ENCODE measurements at regions not wholly inside any gene's neighbourhood (a gene's known extent, or its start where the extent isn't known, plus 50 kb on each side); places are given as distances from the start of the nearest gene placed in this dataset.

- TF ChIP-seq REST (IDR thresholded peaks at IDR 0.05; ENCODE audit: unreplicated experiment) (no peak), POLR2AphosphoS5 (IDR thresholded peaks at IDR 0.05; ENCODE audit: low read depth) (no peak), STAT1 (IDR thresholded peaks at IDR 0.05; ENCODE audit: unreplicated experiment) (no peak), NANOG (IDR thresholded peaks at IDR 0.05; ENCODE audit: borderline replicate concordance) (no peak), ZNF114 (CRISPR knock-in tag; IDR thresholded peaks at IDR 0.05) (no peak)
Measured at GRCh38 chr6:145289573-145289972, 445.7 kb downstream of the EPM2A start (continued).

- Histone ChIP-seq H3K79me2 (replicated peaks; ENCODE audit: insufficient read depth) (no peaks in the 10 kb centered on the region), H3K9me2 (ENCODE audit: insufficient read depth) (peaks cover 3% of the 10 kb centered on the region; the same call in 1 of the 2 replicates), H4K20me1 (replicated peaks; ENCODE audit: insufficient read depth) (no peaks in the 10 kb centered on the region), H3F3A (replicated peaks; ENCODE audit: low read depth) (no peaks in the 10 kb centered on the region), H3K27me3 (ENCODE audit: insufficient read depth) (no peaks in the 10 kb centered on the region), H3K36me3 (ENCODE audit: insufficient read depth) (no peaks in the 10 kb centered on the region), H3K4me1 (ENCODE audit: insufficient read depth) (no peaks in the 10 kb centered on the region), H2AFZ (no peak overlapping the region), H3K27ac (ENCODE audit: low read depth) (no peak overlapping the region), H3K4me3 (no peak overlapping the region), H3K4me2 (no peak overlapping the region)
- Mint-ChIP-seq H3K27me3 (ENCODE audit: insufficient read depth, low read depth, poor library complexity) (no peaks in the 10 kb centered on the region), H3K36me3 (ENCODE audit: low read depth) (no peaks in the 10 kb centered on the region), H3K4me3 (no peak overlapping the region), H3K9me3 (no peaks in the 10 kb centered on the region), H3K27ac (no peak overlapping the region), H3K4me1 (peaks cover 7% of the 10 kb centered on the region; the same call in 1 of the 3 replicates)
- DNase-seq (ENCODE audit: low spot score) (no peak), ATAC-seq (no peak)
- TF ChIP-seq NANOG (IDR thresholded peaks at IDR 0.05; ENCODE audit: borderline replicate concordance) = no peak
- TF ChIP-seq, protein P1, sequence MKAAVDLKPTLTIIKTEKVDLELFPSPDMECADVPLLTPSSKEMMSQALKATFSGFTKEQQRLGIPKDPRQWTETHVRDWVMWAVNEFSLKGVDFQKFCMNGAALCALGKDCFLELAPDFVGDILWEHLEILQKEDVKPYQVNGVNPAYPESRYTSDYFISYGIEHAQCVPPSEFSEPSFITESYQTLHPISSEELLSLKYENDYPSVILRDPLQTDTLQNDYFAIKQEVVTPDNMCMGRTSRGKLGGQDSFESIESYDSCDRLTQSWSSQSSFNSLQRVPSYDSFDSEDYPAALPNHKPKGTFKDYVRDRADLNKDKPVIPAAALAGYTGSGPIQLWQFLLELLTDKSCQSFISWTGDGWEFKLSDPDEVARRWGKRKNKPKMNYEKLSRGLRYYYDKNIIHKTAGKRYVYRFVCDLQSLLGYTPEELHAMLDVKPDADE (IDR thresholded peaks at IDR 0.05) = no peak
- no peak for TF ChIP-seq STAT1 (IDR thresholded peaks at IDR 0.05; ENCODE audit: unreplicated experiment)
- no peak for TF ChIP-seq REST (IDR thresholded peaks at IDR 0.05; ENCODE audit: unreplicated experiment)
- TF ChIP-seq CREB1 (CRISPR knock-in tag; IDR thresholded peaks at IDR 0.05; ENCODE audit: low read depth) = no peak
Measured at GRCh38 chr6:145290122-145290521, 445.2 kb downstream of the EPM2A start.

All from GM23338 (cell line).